ENCODE measurements at regions not wholly inside any gene's neighbourhood (a gene's known extent, or its start where the extent isn't known, plus 50 kb on each side); places are given as distances from the start of the nearest gene placed in this dataset.

DNA sequence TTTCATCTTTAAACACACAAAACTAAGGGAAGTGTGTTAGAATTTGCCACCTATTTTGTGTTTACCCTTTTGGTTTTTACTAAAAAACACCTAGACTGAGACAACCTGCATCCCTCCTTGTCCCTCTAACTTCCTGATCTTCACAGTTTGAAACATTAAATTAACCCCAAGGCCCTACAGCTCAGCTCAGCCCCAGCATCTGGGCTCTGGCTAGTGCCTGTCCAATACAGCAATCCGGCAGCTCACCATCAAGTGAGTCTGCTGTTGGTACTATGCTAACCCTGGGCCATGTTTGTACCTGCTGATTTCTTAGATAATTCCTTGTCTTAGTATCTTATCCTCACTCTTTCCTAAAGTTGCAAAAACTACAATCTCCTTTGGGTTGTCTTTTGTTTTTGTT, 162.4 kb downstream of the DSEL start:
- Mint-ChIP-seq H3K4me3 (no peak overlapping the region), H3K9me3 (peaks cover 2% of the 10 kb centered on the region), H3K4me1 (no peaks in the 10 kb centered on the region), H3K27ac (no peak overlapping the region), H3K27me3 (ENCODE audit: insufficient read depth) (no peaks in the 10 kb centered on the region), H3K36me3 (ENCODE audit: low read depth) (peaks cover 2% of the 10 kb centered on the region)
- TF ChIP-seq, protein P1, sequence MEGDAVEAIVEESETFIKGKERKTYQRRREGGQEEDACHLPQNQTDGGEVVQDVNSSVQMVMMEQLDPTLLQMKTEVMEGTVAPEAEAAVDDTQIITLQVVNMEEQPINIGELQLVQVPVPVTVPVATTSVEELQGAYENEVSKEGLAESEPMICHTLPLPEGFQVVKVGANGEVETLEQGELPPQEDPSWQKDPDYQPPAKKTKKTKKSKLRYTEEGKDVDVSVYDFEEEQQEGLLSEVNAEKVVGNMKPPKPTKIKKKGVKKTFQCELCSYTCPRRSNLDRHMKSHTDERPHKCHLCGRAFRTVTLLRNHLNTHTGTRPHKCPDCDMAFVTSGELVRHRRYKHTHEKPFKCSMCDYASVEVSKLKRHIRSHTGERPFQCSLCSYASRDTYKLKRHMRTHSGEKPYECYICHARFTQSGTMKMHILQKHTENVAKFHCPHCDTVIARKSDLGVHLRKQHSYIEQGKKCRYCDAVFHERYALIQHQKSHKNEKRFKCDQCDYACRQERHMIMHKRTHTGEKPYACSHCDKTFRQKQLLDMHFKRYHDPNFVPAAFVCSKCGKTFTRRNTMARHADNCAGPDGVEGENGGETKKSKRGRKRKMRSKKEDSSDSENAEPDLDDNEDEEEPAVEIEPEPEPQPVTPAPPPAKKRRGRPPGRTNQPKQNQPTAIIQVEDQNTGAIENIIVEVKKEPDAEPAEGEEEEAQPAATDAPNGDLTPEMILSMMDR (conservative IDR thresholded peaks at IDR 0.05), result no peak
- DNase-seq, result no peak
- no peak overlapping the region for H3K4me3 ChIP-seq (ENCODE audit: low read length)
- no peaks in the 10 kb centered on the region for H3K9me3 ChIP-seq (ENCODE audit: control insufficient read depth, low read length)
- no peak overlapping the region for H3K9ac ChIP-seq (ENCODE audit: extremely low read depth, low read length, poor library complexity, severe bottlenecking)
- no peaks in the 10 kb centered on the region for H3K4me1 ChIP-seq (ENCODE audit: control insufficient read depth, insufficient read depth, low read length)
- WGBS, 2 experiments (ENCODE audit: insufficient coverage in 1 of 2, insufficient read length in 1 of 2), result 13 to 35% methylated on average over 1 of the region's 1 CpG
- no peaks in the 10 kb centered on the region for H3K36me3 ChIP-seq (ENCODE audit: control insufficient read depth, insufficient read depth, low read length)
- H3K27ac ChIP-seq (ENCODE audit: low read depth, low read length), result no peak overlapping the region
- H3K27me3 ChIP-seq (ENCODE audit: control insufficient read depth, insufficient read depth, low read length, poor library complexity, severe bottlenecking), result no peaks in the 10 kb centered on the region

DNA sequence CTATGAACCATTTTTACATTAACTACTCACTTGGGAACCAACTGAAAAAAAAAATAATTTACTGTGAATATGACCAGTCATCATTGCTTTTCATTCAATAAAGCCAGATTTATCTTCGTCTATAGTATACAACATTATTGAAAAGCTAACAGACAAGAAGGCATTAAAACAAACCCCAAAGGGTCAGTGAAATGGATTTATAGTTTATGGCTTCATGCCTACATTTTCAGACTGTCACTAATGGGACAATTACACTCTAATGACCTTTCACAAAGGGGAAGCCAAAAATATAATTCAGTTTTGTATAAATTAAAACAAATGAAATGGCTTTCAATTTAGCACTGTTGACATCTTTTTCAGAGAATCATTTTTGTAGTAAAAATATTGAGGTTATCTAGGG, 169.1 kb downstream of the DSEL start:
- 73% methylated on average over 1 of the region's 1 CpG; no CpG with 5 or more reads in 1 of the 2 experiments for WGBS, 2 experiments (ENCODE audit: insufficient coverage in 1 of 2, insufficient read length in 1 of 2)
- H3K9me3 ChIP-seq (ENCODE audit: control insufficient read depth, low read length), result no peaks in the 10 kb centered on the region
- no peak overlapping the region for H3K27ac ChIP-seq (ENCODE audit: low read depth, low read length)
- H3K4me1 Mint-ChIP-seq, result no peaks in the 10 kb centered on the region
- H3K36me3 Mint-ChIP-seq (ENCODE audit: low read depth), result no peaks in the 10 kb centered on the region
- no peaks in the 10 kb centered on the region for H3K27me3 Mint-ChIP-seq (ENCODE audit: insufficient read depth)
- H3K36me3 ChIP-seq (ENCODE audit: control insufficient read depth, insufficient read depth, low read length), result no peaks in the 10 kb centered on the region
- TF ChIP-seq, protein P1 (conservative IDR thresholded peaks at IDR 0.05), result no peak
- no peaks in the 10 kb centered on the region for H3K27me3 ChIP-seq (ENCODE audit: control insufficient read depth, insufficient read depth, low read length, poor library complexity, severe bottlenecking)
- no peak overlapping the region for H3K4me3 Mint-ChIP-seq
- no peak for DNase-seq
- no peaks in the 10 kb centered on the region for H3K9me3 Mint-ChIP-seq
- H3K4me1 ChIP-seq (ENCODE audit: control insufficient read depth, insufficient read depth, low read length), result no peaks in the 10 kb centered on the region
- H3K27ac Mint-ChIP-seq, result no peak overlapping the region
- H3K9ac ChIP-seq (ENCODE audit: extremely low read depth, low read length, poor library complexity, severe bottlenecking), result no peak overlapping the region
- no peak overlapping the region for H3K4me3 ChIP-seq (ENCODE audit: low read length)

DNA sequence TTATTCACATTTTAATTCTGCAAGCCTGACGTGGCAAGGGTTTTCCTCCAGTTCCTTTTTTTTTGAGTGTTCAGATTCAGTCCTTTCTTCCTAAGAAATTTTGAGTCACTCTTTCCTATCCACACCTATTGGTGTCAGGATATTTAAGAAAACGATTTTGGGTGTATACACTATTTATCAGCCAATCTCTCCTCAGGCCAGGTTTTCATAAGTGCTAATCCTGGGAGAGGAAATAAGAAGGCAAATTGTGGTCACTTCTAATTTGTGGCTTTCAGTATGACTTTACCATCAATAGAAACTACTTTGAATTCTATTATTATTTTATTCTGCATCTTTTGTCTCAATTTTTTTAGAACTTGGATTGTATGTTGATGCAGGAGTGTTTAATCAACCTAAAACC, 174.4 kb downstream of the DSEL start:
- H3K27me3 ChIP-seq (ENCODE audit: control insufficient read depth, insufficient read depth, low read length, poor library complexity, severe bottlenecking), result no peaks in the 10 kb centered on the region
- H3K27me3 Mint-ChIP-seq (ENCODE audit: insufficient read depth), result no peaks in the 10 kb centered on the region
- WGBS, 2 experiments (ENCODE audit: insufficient coverage in 1 of 2, insufficient read length in 1 of 2), result 79 to 100% methylated on average over 1 to 2 of the region's 2 CpGs

More for the DNA sequence above, 174.4 kb downstream of the DSEL start:
- no peaks in the 10 kb centered on the region for H3K4me1 ChIP-seq (ENCODE audit: control insufficient read depth, insufficient read depth, low read length)
- TF ChIP-seq, protein P1 (conservative IDR thresholded peaks at IDR 0.05), result no peak
- DNase-seq, result no peak
- H3K9me3 ChIP-seq (ENCODE audit: control insufficient read depth, low read length), result no peaks in the 10 kb centered on the region
- Mint-ChIP-seq H3K36me3 (ENCODE audit: low read depth) (no peaks in the 10 kb centered on the region), H3K4me1 (no peaks in the 10 kb centered on the region), H3K27ac (no peak overlapping the region), H3K4me3 (no peak overlapping the region), H3K9me3 (no peaks in the 10 kb centered on the region)
- H3K27ac ChIP-seq (ENCODE audit: low read depth, low read length), result no peak overlapping the region
- H3K9ac ChIP-seq (ENCODE audit: extremely low read depth, low read length, poor library complexity, severe bottlenecking), result no peak overlapping the region
- H3K4me3 ChIP-seq (ENCODE audit: low read length), result no peak overlapping the region
- H3K36me3 ChIP-seq (ENCODE audit: control insufficient read depth, insufficient read depth, low read length), result no peaks in the 10 kb centered on the region

All from endodermal cell (in vitro differentiated cells).